ENCODE measurements at regions not wholly inside any gene's neighbourhood (a gene's known extent, or its start where the extent isn't known, plus 50 kb on each side); places are given as distances from the start of the nearest gene placed in this dataset.

DNA sequence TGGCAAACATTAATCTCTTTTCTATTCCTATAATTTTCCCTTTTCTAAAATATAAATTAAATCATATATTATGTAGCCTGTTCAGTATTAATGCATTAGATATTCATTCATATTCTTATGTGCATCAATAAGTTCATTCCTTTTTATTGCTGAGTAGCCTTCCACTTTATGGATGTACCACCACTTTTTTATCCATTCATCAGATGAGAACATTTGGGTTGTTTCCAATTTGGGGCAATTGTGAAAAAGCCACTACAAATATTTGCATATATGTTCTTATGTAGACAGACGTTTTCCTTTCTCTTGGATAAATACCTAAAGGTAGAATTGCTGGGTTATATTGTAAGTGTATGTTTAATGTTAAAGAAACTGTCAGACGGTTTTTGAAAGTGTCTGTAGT is 79.4 kb upstream of the MAPK10 start:
- TF ChIP-seq CTCF (IDR thresholded peaks at IDR 0.05), result no peak
- Histone ChIP-seq H3K9me3 (peaks cover 0 to 3% of the 10 kb centered on the region in 2 donors), H3K27me3 (no peaks in the 10 kb centered on the region), H3K36me3 (no peaks in the 10 kb centered on the region), H3K27ac (no peak overlapping the region), H3K4me1 (no peaks in the 10 kb centered on the region), H3K4me3 (no peak overlapping the region)
- DNase-seq (ENCODE audit: low spot score in 2 of 2), result no peak
- intact Hi-C loops (cut with DNase I), result no loop called here

- Histone ChIP-seq H3K27me3 (no peaks in the 10 kb centered on the region), H3K4me1 (no peaks in the 10 kb centered on the region), H3K9me3 (peaks cover 0 to 6% of the 10 kb centered on the region in 2 donors), H3K27ac (no peak overlapping the region), H3K36me3 (no peaks in the 10 kb centered on the region), H3K4me3 (no peak overlapping the region)
- TF ChIP-seq CTCF (IDR thresholded peaks at IDR 0.05), result no peak
- DNase-seq (ENCODE audit: low spot score in 2 of 2), result no peak
- intact Hi-C loops (cut with DNase I), result no loop called here
Measured at GRCh38 chr4:86441175-86441936, 81.5 kb upstream of the MAPK10 start.

- Histone ChIP-seq H3K9me3 (peaks cover 0 to 6% of the 10 kb centered on the region in 2 donors), H3K27ac (no peak overlapping the region), H3K27me3 (no peaks in the 10 kb centered on the region), H3K4me1 (no peaks in the 10 kb centered on the region), H3K36me3 (no peaks in the 10 kb centered on the region), H3K4me3 (no peak overlapping the region)
- intact Hi-C loops (cut with DNase I), result no loop called here
- TF ChIP-seq CTCF (IDR thresholded peaks at IDR 0.05), result no peak
- DNase-seq (ENCODE audit: low spot score in 2 of 2), result no peak
Measured at GRCh38 chr4:86442881-86443280, 83.0 kb upstream of the MAPK10 start.

- Histone ChIP-seq H3K27me3 (no peaks in the 10 kb centered on the region), H3K36me3 (no peaks in the 10 kb centered on the region), H3K9me3 (peaks cover 0 to 6% of the 10 kb centered on the region in 2 donors), H3K4me1 (no peaks in the 10 kb centered on the region), H3K27ac (no peak overlapping the region), H3K4me3 (no peak overlapping the region)
- DNase-seq (ENCODE audit: low spot score in 2 of 2), result no peak
- no peak for TF ChIP-seq CTCF (IDR thresholded peaks at IDR 0.05)
- intact Hi-C loops (cut with DNase I), result no loop called here
Measured at GRCh38 chr4:86443495-86443894, 83.6 kb upstream of the MAPK10 start.

- no peak for TF ChIP-seq CTCF (IDR thresholded peaks at IDR 0.05)
- no peak for DNase-seq (ENCODE audit: low spot score in 2 of 2)
- intact Hi-C loops (cut with DNase I), result no loop called here
- H3K4me3 ChIP-seq, result no peak overlapping the region
- no peak overlapping the region for H3K27ac ChIP-seq
- no peaks in the 10 kb centered on the region for H3K27me3 ChIP-seq
- H3K36me3 ChIP-seq, result no peaks in the 10 kb centered on the region
- no peaks in the 10 kb centered on the region for H3K4me1 ChIP-seq
- H3K9me3 ChIP-seq, result peaks cover 0 to 6% of the 10 kb centered on the region in 2 donors
Measured at GRCh38 chr4:86446996-86447395, 87.1 kb upstream of the MAPK10 start.
